NCI-H748 (cell line): ENCODE measurements at regions not wholly inside any gene's neighbourhood (a gene's known extent, or its start where the extent isn't known, plus 50 kb on each side); places are given as distances from the start of the nearest gene placed in this dataset.

Source experiments
- DNase-seq: peaks from one replicate; lab custom pipeline; 2025; ENCODE audit not compliant: unreplicated experiment; lab: John Stamatoyannopoulos, UW

DNA sequence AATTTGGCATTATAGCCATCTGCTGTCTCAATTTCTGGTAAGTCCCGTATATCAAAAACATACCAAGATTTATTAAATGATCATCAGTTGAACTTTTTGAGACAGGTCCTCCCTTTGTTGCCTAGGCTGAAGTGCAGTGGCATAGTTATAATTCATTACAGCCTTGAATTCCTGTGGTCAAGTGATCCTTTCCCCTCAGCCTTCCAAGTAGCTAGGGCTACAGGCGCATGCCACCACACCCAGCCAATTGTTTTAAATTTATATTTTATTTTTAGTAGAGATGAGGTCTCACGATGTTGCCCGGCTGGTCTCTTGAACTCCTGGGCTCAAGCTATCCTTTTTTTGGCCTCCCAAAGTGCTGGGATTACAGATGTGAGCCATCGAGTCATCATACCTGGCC, 418.9 kb downstream of the ARHGEF28 start:
- no peak for DNase-seq

DNA sequence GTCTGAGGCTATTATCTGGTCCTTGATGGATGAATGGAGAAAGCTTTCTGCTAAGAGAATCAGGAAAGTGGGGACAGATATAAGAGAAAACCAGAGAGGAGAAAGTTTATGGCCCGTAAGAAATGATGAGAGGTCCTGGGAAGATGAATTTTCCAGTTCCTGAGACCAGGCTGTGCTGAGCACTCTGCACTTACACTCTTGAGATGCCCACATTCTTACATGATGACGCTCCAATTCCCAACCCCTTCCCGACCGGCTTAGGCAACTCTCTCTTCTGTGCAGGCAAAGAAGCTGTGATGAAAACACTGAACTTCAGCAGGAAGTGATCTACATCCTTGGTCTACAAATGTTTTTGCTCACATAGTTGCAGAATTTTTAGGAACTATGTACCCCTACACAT, 417.0 kb downstream of the ARHGEF28 start:
- DNase-seq, result no peak

DNA sequence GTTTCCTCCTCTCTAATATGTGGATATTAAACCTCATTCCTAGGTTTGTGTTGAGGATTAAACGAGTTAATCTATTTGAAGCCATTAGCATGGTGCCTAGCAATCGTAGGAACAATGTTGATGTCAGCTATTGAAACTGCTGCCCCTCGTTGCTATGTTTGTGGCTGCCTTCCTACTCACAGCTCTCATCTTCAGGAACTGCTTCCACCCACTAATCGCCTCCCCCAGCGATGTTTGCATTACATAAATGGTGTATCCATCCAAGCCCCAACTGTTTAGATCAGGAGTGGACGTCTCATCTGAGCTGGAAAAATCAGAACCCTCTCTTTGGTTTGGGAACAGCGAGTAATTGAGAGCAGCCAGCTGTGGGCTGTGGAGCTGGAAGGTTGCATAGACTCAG, 416.6 kb downstream of the ARHGEF28 start:
- DNase-seq, result peak; percentile 81

DNA sequence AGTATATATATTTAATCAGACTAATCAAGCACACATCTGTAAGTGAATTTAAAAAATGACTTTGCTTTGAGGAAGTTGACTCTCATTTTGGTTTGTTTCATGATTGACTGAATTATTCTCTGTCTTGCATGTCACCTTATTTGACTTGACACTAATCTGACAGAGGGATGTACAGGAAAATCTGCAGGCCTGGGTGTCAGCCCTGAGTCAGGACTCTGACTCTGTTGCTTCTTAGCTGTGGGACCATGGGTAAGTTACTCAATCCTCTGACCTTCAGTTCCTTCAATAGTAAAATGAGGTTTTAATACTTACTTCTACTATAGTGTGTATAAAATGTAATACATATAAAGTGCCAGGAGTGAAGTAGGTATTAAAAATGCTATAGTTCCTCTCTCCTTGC, 415.9 kb downstream of the ARHGEF28 start:
- no peak for DNase-seq

DNA sequence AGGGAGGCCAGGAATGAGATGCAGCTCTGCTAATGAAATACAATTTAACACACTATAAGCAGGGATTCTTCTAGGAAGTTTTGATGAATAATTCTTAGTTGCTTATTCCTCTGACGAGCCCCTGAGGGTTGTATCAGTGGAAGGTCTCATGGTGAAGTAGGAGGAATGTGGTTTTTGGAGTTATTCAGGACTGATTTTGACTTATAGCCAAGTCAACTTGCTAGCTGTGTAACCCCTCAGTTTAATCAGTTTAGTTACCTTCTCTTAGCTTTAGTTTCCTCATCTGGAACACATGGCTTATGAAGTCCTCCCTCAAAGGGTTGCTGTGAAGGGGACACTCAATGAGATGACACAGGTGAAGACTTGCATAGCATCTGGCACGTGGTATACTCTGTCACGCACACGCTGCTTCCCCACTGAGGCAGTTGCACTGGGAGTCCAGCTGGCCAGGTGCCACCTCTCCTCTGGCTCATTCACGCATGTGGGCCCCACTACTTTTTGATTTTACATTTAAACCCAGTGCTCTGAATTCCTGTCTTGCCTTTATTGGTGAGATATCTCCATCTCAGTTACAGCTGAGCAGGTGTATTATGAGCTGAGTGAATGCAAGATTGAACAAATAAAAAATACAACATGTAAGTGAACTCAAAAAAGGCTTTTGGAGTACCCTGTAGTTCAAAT, 415.0 kb downstream of the ARHGEF28 start:
- peak; percentile 44 for DNase-seq

DNA sequence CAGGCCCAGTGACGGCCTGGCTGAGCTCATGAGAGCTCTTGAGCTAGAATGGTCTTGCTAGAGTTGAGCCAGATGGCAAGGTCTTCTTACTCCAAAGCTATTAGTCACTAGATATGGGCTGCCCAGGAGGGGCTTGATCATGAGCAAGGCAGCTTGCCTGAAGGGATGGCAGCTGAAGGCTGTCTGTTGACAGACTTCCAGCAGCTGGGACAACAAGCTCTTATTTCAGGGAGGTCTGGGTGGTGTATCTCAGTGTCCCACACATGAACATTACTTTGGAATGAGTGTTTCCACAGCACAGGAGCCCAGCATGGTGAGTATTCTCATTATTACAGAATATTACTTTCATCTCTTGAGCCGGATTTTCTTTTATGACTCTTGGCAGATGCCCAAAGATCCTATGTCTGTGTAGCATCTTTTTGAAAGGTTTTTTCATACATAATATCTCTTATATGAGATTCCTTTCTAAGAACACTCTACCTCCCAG, 414.1 kb downstream of the ARHGEF28 start:
- DNase-seq, result peak; percentile 74

DNA sequence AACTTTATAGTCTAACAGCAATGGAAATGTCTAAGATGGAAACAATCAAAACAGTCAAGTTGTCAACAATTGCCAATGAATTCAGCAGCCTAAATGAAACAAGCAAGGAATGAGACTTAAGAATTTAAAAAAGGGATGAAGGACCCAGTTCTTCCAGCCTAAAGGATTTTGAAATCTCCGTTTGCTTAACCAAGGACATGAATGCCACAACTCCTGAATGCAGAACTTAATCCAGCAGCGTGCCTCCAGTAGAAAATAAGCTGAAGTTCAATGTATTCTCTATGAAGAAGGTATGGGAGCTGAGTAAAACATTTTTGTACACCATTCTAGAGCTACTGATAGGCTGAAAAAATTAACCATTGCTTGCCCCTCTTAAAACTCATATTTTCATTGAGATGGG, 411.3 kb downstream of the ARHGEF28 start:
- DNase-seq, result no peak

DNA sequence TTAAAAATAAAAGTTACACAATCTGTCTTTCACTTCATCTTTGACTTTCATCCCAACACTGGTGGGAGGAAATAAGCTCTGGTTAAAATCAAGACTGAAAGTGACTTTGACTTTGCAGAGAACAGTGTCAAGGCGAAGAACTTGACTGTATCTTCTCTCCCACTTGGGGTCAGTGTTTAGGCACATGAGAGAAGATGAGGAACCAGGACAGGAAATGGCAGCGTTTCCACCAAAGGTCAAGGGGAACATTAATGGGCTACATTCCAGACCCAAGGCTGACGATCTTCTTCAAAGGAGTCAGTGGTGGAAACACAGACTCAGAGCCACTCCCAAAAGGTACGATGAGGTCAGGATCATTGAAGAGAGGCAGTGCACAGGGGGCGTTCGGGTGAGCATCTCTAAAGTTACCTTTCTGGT, 409.5 kb downstream of the ARHGEF28 start:
- peak; percentile 92 for DNase-seq

DNA sequence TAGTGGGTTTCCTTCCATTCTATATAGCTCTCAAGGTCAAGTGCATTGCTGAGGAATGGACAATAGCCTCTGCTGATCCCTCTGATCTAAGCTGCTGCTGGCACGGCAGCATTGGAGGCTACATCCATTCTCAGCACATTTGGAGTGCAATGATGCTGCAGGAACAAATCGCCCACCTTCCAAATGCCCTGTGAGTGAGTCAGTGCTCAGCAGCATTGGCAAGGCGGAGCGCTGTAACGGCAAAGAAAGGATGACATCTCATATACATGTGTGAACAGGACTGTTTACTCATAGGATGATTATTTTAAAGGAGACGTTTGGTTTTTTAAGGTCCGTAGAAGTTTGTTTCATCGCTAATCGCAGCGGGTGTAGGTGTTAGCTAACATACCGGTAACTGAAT, 408.7 kb downstream of the ARHGEF28 start:
- peak; percentile 89 for DNase-seq

DNA sequence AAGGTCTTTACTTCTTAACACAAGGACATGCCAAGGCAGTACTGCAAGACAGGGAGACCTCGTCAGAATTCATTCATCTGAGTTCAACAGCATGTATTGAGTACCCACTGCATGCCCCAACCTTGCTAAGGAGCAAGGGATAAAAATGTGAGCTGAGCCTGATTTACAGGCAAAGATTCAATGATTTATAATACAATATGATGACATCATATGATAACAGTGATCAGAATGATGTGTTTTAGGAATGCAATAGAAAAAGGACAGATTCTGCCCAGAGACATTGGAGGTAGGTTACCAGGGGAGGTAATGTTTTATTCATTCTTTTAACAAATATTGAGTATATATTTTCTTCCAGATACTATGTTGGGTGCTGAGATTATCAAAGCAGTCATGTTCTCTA, 406.6 kb downstream of the ARHGEF28 start:
- no peak for DNase-seq

DNA sequence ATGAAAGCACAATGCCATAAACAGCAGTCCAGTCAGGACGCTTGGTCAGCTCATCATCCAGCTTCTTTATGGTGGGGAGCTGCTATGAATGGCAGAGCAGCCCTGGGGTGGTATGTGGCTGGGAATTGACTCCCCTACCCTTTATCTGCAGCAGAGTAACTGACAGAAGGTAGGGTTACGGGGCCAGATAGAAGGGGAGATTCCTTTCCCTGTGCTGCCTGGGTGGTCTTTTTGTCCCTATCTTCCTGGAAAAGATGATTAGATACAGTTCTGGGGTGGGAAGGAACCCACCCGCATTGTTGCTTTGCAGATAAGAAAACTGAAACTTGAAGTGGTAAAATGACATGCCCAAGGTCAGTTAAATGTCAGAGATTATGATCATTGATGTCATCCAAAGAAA, 405.5 kb downstream of the ARHGEF28 start:
- no peak for DNase-seq

DNA sequence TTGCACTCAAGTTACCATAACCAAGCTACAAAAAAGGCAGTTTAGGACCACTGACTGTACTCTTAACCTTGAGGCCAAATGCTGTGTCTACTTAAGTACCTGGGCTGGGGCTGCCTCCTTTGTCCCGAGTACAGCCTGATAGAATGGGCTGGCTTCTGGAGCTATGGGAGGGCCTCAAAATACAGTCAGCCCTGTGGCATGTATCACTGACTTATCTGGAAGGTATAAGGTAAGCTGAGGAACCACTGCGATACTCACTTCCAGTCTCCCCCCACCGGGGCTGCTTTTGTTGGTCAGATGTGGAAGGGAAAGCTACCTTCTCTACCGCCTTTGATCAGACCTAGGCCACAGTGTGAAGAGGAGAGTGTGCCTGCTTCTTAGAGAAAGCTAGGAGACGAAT, 404.8 kb downstream of the ARHGEF28 start:
- no peak for DNase-seq

DNA sequence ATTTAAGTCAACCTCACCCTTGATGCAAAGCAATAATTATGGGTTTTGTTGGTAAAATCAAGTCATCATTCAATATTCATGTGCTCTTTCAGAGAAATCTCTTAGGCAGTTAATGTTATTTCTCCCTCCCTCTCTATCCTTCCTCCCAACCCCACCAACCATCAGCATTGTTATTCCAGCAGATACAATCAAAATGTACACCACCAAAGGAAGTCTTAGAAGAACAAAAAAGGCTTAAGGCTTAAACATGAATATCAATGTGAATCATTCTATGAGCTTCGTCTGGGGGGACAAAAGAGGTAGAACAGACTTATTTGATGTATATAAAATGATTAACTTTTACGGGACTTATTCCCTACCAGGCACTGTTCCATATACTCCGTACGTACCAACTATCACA, 404.4 kb downstream of the ARHGEF28 start:
- no peak for DNase-seq

DNA sequence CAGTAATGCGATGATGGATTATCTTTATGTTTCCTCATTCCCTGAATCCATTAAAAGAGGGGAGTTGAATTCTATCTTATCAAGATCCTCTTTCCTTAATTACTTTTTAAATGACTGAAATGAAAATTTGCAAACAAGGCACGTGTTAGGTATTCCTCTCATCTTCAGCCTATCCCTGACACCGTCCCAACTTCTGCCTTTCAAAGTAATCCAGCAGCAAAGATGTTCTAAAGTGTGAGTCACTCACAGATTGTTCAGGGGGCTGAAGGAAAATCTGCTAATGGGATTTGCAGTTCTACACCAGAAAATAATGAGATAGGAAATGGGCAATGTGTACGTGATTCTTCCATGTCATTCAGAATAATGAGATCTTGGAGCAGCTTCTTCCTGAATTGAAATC, 403.0 kb downstream of the ARHGEF28 start:
- DNase-seq, result no peak

DNA sequence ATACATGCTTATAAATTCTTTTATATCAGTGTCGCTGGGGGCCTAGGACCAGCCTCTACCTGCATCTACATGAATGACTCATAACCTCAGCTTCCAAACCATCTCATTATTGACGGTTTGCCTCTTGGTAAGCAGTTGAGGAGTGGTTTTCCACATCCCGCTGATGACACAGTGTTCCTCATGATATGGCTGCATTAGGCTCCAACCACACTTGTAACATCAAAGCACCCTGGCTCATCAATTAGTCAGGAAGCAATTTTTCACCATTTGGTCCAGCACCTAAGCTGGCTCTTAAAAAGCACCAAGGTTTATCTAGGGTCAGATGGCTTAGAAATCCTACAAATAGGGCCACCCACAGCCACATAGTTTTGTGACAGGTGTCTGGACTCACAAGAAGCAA, 402.4 kb downstream of the ARHGEF28 start:
- peak; percentile 52 for DNase-seq

DNA sequence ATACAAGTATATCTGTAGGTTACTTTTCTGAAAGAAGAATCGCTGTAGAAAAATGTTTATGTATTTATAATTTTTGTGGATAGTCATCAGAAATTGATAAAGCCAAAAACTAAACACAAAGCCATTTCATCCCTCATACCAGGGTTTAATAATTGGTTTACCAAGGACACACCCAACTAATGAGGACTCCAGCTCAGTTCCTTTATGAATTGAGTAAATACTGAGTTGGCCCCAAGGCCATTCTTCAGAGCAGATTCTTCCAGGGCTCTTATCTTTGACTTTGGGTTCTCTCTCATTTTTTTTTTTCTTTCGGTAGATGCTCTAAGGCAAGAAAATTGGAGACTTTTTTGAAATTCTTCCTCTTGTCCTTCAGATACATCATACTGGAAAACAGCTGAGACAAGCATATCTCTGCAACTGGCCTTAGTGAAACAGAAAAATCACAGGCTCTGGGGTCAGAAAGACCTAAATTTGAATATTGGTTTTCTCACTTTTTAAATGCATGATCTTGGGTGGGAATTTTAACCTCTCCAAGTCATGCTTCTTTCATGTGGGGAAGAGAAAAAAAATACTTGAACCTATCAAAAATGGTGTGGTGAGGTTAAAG, 401.8 kb downstream of the ARHGEF28 start:
- peak; percentile 91 for DNase-seq

DNA sequence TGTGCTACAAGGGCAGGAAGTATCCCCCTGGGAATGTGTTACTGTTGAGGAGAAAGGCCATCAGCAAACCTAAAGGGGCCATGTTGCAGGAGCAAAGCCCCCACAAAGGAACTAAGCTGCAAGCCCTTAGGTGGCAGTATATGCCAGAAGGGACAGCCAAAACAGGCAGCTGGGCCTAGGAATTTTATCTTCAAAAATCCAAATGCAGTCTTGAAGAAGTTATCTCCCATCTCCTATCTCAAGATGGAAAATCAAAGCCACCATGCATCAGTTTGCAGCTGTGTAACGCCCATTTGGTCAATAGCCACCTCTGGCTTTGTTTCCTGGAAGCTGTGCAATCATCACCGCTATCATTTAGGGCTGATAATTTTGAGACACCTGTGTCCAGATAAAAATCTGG, 400.3 kb downstream of the ARHGEF28 start:
- DNase-seq, result peak; percentile 70

DNA sequence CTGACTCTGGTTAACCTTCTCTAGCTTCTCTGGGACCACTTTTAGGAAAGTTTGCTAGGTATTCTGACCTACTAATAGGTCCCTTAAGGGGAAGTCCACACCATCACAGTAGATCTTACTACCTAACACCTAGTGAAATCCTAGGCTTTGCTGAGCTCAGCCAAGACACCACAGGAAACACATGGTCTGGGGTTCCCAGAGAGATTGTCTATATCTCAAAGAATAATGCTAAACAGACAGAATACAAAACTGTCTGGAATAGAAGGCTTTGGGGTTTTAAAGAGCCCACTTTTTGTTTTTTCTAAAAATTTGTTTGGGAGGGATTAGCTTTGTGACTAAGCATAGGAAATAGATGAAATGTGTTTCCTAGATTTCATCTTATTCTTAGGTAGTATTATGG, 395.1 kb downstream of the ARHGEF28 start:
- DNase-seq, result no peak

DNA sequence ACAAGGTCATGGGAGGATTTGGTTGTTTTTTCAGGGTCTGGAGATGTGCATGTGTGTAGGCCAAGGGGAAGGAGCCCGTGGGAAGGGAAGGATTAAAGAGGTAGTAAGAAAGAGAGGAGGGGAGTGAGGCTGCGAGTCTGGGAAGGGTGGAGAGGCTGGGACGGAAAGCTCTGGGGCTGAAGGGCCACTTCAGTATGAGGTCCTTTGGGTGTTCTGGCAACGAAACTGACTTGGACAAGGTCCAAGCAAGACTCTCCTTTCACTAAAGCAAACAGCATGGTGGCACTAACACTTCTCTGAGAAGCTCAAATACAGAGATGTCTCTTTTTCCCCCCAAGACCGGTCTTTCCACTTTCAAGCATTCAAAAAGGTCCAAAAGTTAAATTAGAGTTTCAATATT, 394.5 kb downstream of the ARHGEF28 start:
- peak; percentile 57 for DNase-seq

DNA sequence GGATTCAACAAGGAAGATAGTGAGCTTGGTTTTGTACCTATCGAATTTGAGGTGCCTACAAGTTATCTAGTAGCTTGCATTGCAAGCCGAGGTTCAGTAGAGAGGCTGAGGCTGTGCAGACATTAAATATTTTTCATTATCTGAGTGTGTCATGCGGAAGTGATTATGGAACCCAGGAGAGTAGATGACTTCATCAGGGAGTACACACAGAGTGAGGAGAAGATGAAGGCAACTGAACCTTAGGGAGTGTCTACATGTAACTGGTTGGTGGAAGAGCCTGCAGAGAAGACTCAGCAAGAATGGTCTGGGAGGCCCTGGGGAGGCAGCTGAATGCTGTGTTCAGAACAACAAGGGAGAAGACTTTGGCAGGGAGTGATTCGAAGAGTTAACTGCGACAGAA, 393.9 kb downstream of the ARHGEF28 start:
- DNase-seq, result no peak

DNA sequence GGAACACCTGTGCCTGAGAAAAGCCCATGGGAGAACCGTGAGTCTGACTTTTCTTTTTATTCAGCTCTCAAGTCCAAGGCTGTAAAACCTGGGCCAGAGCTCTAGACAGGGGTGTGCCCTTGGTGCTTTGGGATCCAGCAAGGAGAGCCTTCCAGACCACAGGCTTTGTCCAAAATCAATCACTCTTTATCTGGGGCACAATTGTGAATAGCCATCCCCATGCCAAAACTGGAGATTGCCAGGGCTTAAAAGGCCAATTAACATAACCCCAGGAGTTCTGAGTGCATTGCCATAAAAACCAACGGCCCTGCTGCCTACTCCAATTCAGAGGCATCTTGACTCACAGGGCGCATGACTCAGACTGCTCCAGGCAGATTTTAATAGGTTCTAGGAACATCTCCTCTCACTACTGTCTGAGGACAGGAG, 391.8 kb downstream of the ARHGEF28 start:
- peak; percentile 56 for DNase-seq

DNA sequence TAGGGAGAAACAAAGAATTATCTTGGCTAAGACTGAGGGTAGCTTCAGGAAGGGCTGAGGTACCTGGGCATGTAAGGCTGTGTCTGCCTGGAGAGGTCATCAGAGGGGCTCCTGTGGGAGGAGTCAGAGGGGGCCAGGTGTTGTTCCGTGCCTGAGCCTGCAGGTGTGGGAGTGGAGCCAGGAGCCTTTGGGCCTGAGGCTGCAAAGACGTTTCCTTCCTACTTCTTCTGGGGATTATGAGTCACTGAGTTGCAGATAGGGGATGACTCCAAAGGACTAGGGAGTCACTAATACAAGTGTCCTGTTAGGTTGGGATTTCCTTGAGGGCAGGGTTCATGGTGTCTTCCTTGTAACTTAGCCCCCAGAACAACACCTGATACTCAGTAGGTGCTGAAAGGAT, 391.1 kb downstream of the ARHGEF28 start:
- no peak for DNase-seq

DNA sequence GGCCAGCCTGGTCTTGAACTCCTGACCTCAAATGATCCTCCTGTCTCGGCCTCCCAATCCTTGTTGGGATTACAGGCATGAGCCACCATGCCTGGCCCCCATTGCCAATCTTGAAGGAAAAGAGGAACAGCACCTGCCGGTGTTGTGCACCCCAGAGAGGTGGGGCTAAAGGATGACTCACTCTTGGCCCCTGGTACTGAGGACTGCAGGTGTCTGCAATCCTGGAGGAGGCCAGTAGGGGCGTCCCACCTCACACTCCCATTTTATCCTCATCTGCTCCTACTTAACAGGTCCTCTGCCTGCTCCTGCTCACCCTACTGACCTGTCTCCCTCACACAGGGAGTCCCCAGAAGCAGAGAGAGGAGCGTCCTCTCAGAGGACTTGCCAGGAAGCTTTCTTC, 390.4 kb downstream of the ARHGEF28 start:
- DNase-seq, result no peak
